Parathyroid adenoma (tissue), 2 donors: ENCODE measurements at regions not wholly inside any gene's neighbourhood (a gene's known extent, or its start where the extent isn't known, plus 50 kb on each side); places are given as distances from the start of the nearest gene placed in this dataset.

Experiments used
- H2AFZ ChIP-seq: fragments of 300-600 bp; sonication (generic); one replicate; pipeline ENCODE4 v1.7.0; 2017; ENCODE audit warnings: antibody characterized with exemption, mild to moderate bottlenecking
- H3K27ac ChIP-seq: fragments of 300-600 bp; sonication (generic); one replicate; pipeline ENCODE4 v1.7.0; 2017
- H3K27me3 ChIP-seq: fragments of 300-600 bp; sonication (generic); one replicate; pipeline ENCODE4 v1.7.0; 2017; ENCODE audit warnings: low read length; ENCODE audit not compliant: control insufficient read depth, insufficient read depth
- H3K36me3 ChIP-seq: fragments of 300-600 bp; sonication (generic); one replicate; pipeline ENCODE4 v1.7.0; 2017; ENCODE audit warnings: low read length; ENCODE audit not compliant: control insufficient read depth, insufficient read depth
- H3K4me1 ChIP-seq: fragments of 300-600 bp; sonication (generic); one replicate; pipeline ENCODE4 v1.7.0; 2017; ENCODE audit warnings: control low read depth
- H3K4me2 ChIP-seq: fragments of 300-600 bp; sonication (generic); one replicate; pipeline ENCODE4 v1.7.0; 2017; ENCODE audit warnings: low read length
- H3K4me3 ChIP-seq: fragments of 300-600 bp; sonication (generic); one replicate; pipeline ENCODE4 v1.7.0; 2017; ENCODE audit warnings: low read depth, low read length
- H3K79me2 ChIP-seq: fragments of 300-600 bp; sonication (generic); one replicate; pipeline ENCODE4 v1.7.0; 2017; ENCODE audit warnings: control low read depth
- H3K9ac ChIP-seq: fragments of 300-600 bp; sonication (generic); one replicate; pipeline ENCODE4 v1.7.0; 2017; ENCODE audit warnings: mild to moderate bottlenecking
- H3K9me3 ChIP-seq: fragments of 300-600 bp; sonication (generic); one replicate; pipeline ENCODE4 v1.7.0; 2017; ENCODE audit warnings: low read length; ENCODE audit not compliant: control insufficient read depth
- CTCF ChIP-seq: fragments of 300-600 bp; sonication (generic); IDR thresholded peaks from one replicate; pipeline ENCODE4 v1.7.0; 2017; ENCODE audit warnings: antibody characterized with exemption, mild to moderate bottlenecking
- donor health status: primary hyperparathyroidism.

- no peak for TF ChIP-seq CTCF
- Histone ChIP-seq H3K4me2 (no peak overlapping the region), H3K9me3 (no peaks in the 10 kb centered on the region), H3K4me3 (no peak overlapping the region), H3K27ac (no peak overlapping the region), H3K27me3 (no peaks in the 10 kb centered on the region), H2AFZ (no peak overlapping the region), H3K9ac (no peak overlapping the region), H3K79me2 (no peaks in the 10 kb centered on the region), H3K36me3 (no peaks in the 10 kb centered on the region), H3K4me1 (no peaks in the 10 kb centered on the region)
These were observed 206.7 kb upstream of the KLF4 start for GRCh38 chr9:107696302-107696701.

DNA sequence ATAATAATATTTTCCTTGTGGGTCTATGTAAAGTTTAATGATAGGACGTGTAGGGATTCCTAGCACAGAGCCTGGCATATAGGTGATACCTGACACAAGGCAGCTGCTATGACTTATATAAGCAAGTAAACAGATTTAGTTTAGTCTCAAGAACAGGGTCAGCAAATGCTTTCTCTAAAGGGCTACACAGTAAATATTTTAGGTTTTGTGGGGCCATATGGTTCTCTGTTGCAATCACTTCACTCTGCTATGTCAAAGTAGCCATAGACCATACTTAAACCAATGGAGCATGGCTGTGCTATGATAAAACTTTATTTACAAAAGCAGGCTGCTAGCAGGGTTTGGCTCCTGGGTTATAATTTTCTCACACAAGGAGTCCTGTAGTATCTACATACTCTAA, 204.8 kb upstream of the KLF4 start:
- Histone ChIP-seq H3K36me3 (no peaks in the 10 kb centered on the region), H3K4me3 (no peak overlapping the region), H3K79me2 (no peaks in the 10 kb centered on the region), H3K27ac (no peak overlapping the region), H2AFZ (no peak overlapping the region), H3K4me1 (no peaks in the 10 kb centered on the region), H3K9ac (no peak overlapping the region), H3K4me2 (no peak overlapping the region), H3K9me3 (no peaks in the 10 kb centered on the region), H3K27me3 (no peaks in the 10 kb centered on the region)
- TF ChIP-seq CTCF: no peak

- Histone ChIP-seq H3K9ac (no peak overlapping the region), H3K4me1 (no peaks in the 10 kb centered on the region), H3K4me3 (no peak overlapping the region), H3K4me2 (no peak overlapping the region), H2AFZ (no peak overlapping the region), H3K27ac (no peak overlapping the region), H3K36me3 (no peaks in the 10 kb centered on the region), H3K27me3 (no peaks in the 10 kb centered on the region), H3K79me2 (no peaks in the 10 kb centered on the region), H3K9me3 (no peaks in the 10 kb centered on the region)
- TF ChIP-seq CTCF: no peak
These were observed 204.2 kb upstream of the KLF4 start for GRCh38 chr9:107693625-107694326.

- Histone ChIP-seq H3K27me3 (no peaks in the 10 kb centered on the region), H3K9ac (no peak overlapping the region), H3K4me1 (no peaks in the 10 kb centered on the region), H2AFZ (no peak overlapping the region), H3K9me3 (no peaks in the 10 kb centered on the region), H3K27ac (no peak overlapping the region), H3K4me3 (no peak overlapping the region), H3K36me3 (no peaks in the 10 kb centered on the region), H3K4me2 (no peak overlapping the region), H3K79me2 (no peaks in the 10 kb centered on the region)
- no peak for TF ChIP-seq CTCF
These were observed 202.1 kb upstream of the KLF4 start for GRCh38 chr9:107691664-107692063.

DNA sequence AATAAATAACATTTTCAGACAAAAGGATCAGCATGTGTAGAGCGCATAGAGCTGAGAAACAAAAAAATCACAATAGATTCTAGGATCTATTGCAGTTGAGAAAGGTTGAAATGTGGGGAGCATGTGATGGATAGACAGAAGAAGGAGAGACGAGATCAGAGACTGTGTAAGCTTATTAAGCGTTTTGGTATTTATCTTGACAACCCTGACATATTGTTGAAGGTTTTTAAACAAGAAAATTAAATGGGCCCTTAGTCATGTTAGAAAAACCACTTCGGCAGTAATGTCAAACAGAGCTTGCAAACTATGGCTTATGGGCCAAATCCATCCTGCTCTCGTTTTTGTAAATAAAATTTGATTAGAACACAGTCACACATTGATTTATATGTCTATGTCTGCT, 200.5 kb upstream of the KLF4 start:
- no peak overlapping the region for H3K27ac ChIP-seq
- H3K79me2 ChIP-seq: no peaks in the 10 kb centered on the region
- no peaks in the 10 kb centered on the region for H3K27me3 ChIP-seq
- no peaks in the 10 kb centered on the region for H3K4me1 ChIP-seq
- H2AFZ ChIP-seq: no peak overlapping the region
- TF ChIP-seq CTCF: no peak
- no peaks in the 10 kb centered on the region for H3K9me3 ChIP-seq
- H3K4me3 ChIP-seq: no peak overlapping the region
- no peak overlapping the region for H3K4me2 ChIP-seq
- no peak overlapping the region for H3K9ac ChIP-seq
- no peaks in the 10 kb centered on the region for H3K36me3 ChIP-seq
